ENCODE measurements at regions not wholly inside any gene's neighbourhood (a gene's known extent, or its start where the extent isn't known, plus 50 kb on each side); places are given as distances from the start of the nearest gene placed in this dataset.

DNA sequence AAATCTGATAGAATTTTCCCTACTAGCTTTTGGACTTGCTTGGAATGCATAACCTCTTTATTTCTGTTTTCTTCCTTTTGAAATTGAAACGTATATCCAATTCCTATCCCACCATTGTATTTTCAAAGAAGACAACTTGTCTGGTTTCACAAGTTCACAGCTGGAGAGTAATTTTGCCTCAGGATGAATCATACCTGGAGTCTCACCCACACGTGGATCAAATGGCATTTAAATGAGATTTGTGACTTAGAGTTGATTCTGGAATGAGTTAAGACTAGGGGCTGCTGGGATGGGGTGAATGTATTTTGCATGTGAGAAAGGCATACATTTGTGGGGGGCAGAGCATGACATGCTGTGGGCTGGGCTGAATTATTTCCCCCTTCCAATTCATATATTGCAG, 516.5 kb upstream of the MGAT4C start:
- no peak overlapping the region for H3K4me3 ChIP-seq (replicated peaks; ENCODE audit: low read depth, low read length)
- peak; percentile 3 for DNase-seq (ENCODE audit: extremely low read depth, low read depth)
- TF ChIP-seq CTCF (IDR thresholded peaks at IDR 0.05; ENCODE audit: low read depth, low read length, missing control alignments) = no peak

- no peak for DNase-seq (ENCODE audit: extremely low read depth, low read depth)
- TF ChIP-seq CTCF (IDR thresholded peaks at IDR 0.05; ENCODE audit: low read depth, low read length, missing control alignments) = no peak
Observed at GRCh38 chr12:86770871-86771270, 514.7 kb upstream of the MGAT4C start.

GRCh38 chr12:86748894-86749293, 492.7 kb upstream of the MGAT4C start:
- no peak for DNase-seq (ENCODE audit: extremely low read depth, low read depth)
- TF ChIP-seq CTCF (IDR thresholded peaks at IDR 0.05; ENCODE audit: low read depth, low read length, missing control alignments) = no peak
- H3K4me3 ChIP-seq (replicated peaks; ENCODE audit: low read depth, low read length) = no peak overlapping the region

More at GRCh38 chr12:86770871-86771270, 514.7 kb upstream of the MGAT4C start:
- no peak overlapping the region for H3K4me3 ChIP-seq (replicated peaks; ENCODE audit: low read depth, low read length)

DNA sequence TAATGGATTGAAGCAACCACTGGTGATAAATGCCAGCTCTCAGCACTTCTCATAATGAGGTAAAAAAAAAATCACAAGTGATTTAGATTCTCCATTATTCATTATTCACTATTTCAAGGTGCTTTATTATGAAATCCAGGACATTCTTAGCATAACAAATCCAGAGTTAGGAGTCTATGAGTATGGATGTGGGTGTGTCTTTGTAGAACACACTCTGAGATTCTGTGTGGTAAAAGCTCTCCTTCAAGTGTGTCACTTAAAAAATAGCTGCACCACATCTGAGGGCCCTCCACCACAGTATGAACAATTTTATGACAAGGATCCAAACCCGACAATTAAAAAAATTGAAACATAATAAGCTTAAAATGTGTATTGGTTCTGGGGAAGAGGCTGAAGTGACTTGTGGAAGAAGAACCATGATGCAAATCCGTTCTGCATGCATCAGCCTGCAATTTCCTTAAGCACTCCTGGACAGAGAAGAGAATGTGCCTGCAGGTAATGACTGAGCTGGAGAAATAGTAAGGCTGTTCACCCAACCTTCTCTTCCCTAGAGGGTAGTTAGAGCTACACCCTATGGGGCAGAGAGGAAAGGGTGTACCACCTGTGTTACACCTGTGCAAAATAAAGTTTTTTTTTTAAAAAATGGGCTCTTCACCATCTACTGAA, 488.5 kb upstream of the MGAT4C start:
- no peak for DNase-seq (ENCODE audit: extremely low read depth, low read depth)
- TF ChIP-seq CTCF (IDR thresholded peaks at IDR 0.05; ENCODE audit: low read depth, low read length, missing control alignments) = no peak
- no peak overlapping the region for H3K4me3 ChIP-seq (replicated peaks; ENCODE audit: low read depth, low read length)

- no peak overlapping the region for H3K4me3 ChIP-seq (replicated peaks; ENCODE audit: low read depth, low read length)
- TF ChIP-seq CTCF (IDR thresholded peaks at IDR 0.05; ENCODE audit: low read depth, low read length, missing control alignments) = no peak
- DNase-seq (ENCODE audit: extremely low read depth, low read depth) = no peak
Observed at GRCh38 chr12:86743875-86744536, 487.8 kb upstream of the MGAT4C start.

- no peak for TF ChIP-seq CTCF (IDR thresholded peaks at IDR 0.05; ENCODE audit: low read depth, low read length, missing control alignments)
- H3K4me3 ChIP-seq (replicated peaks; ENCODE audit: low read depth, low read length) = no peak overlapping the region
- no peak for DNase-seq (ENCODE audit: extremely low read depth, low read depth)
Observed at GRCh38 chr12:86741531-86741930, 485.3 kb upstream of the MGAT4C start.

Data from HFF-Myc (cell line).